ENCODE measurements at regions not wholly inside any gene's neighbourhood (a gene's known extent, or its start where the extent isn't known, plus 50 kb on each side); places are given as distances from the start of the nearest gene placed in this dataset.
"Not testable (repeated sequence)": the region's sequence is repeated elsewhere in the genome, so short reads cannot be mapped to it uniquely, and the experiment has no call there.

- DNase-seq (ENCODE audit: low spot score); H3K9me3 Mint-ChIP-seq; H3K27ac Mint-ChIP-seq; H3K4me1 Mint-ChIP-seq (ENCODE audit: low read depth); intact Hi-C loops (cut with micrococcal nuclease); H3K27me3 Mint-ChIP-seq (ENCODE audit: low read depth); H3K36me3 Mint-ChIP-seq (ENCODE audit: low read depth); H3K4me3 Mint-ChIP-seq (ENCODE audit: low read depth): not testable (repeated sequence)
Observed at GRCh38 chr9:61628951-61629350, 439.1 kb downstream of the SPATA31A7 start.

- Mint-ChIP-seq H3K4me3 (ENCODE audit: low read depth) (no peak overlapping the region), H3K27ac (no peak overlapping the region), H3K27me3 (ENCODE audit: low read depth) (no peaks in the 10 kb centered on the region), H3K9me3 (no peaks in the 10 kb centered on the region), H3K36me3 (ENCODE audit: low read depth) (no peaks in the 10 kb centered on the region), H3K4me1 (ENCODE audit: low read depth) (no peaks in the 10 kb centered on the region)
- intact Hi-C loops (cut with micrococcal nuclease) = no loop called here
- no peak for DNase-seq (ENCODE audit: low spot score)
Observed at GRCh38 chr9:61634192-61634591, 444.4 kb downstream of the SPATA31A7 start.

- H3K36me3 Mint-ChIP-seq (ENCODE audit: low read depth); H3K27ac Mint-ChIP-seq; H3K4me3 Mint-ChIP-seq (ENCODE audit: low read depth); H3K4me1 Mint-ChIP-seq (ENCODE audit: low read depth); DNase-seq (ENCODE audit: low spot score); intact Hi-C loops (cut with micrococcal nuclease); H3K27me3 Mint-ChIP-seq (ENCODE audit: low read depth): not testable (repeated sequence)
- H3K9me3 Mint-ChIP-seq = peaks cover 19% of the 10 kb centered on the region
Observed at GRCh38 chr9:61664232-61664631, 474.4 kb downstream of the SPATA31A7 start.

GRCh38 chr9:61665330-61665751 lies 475.5 kb downstream of the SPATA31A7 start:
- Mint-ChIP-seq H3K36me3 (ENCODE audit: low read depth) (peaks cover 4% of the 10 kb centered on the region), H3K27me3 (ENCODE audit: low read depth) (no peaks in the 10 kb centered on the region), H3K4me3 (ENCODE audit: low read depth) (no peak overlapping the region), H3K27ac (no peak overlapping the region), H3K4me1 (ENCODE audit: low read depth) (no peaks in the 10 kb centered on the region), H3K9me3 (peaks cover 26% of the 10 kb centered on the region)
- intact Hi-C loops (cut with micrococcal nuclease) = no loop called here
- no peak for DNase-seq (ENCODE audit: low spot score)

- Mint-ChIP-seq H3K9me3 (peaks cover 30% of the 10 kb centered on the region), H3K4me3 (ENCODE audit: low read depth) (no peak overlapping the region)
- no peak for DNase-seq (ENCODE audit: low spot score)
Observed at GRCh38 chr9:61665829-61666228, 476.0 kb downstream of the SPATA31A7 start.

GRCh38 chr9:61666310-61666709 lies 476.5 kb downstream of the SPATA31A7 start:
- Mint-ChIP-seq H3K27me3 (ENCODE audit: low read depth) (no peaks in the 10 kb centered on the region), H3K27ac (no peak overlapping the region), H3K9me3 (peaks cover 35% of the 10 kb centered on the region), H3K4me1 (ENCODE audit: low read depth) (no peaks in the 10 kb centered on the region), H3K36me3 (ENCODE audit: low read depth) (peaks cover 7% of the 10 kb centered on the region), H3K4me3 (ENCODE audit: low read depth) (no peak overlapping the region)
- DNase-seq (ENCODE audit: low spot score) = no peak
- intact Hi-C loops (cut with micrococcal nuclease) = no loop called here

More at GRCh38 chr9:61665829-61666228, 476.0 kb downstream of the SPATA31A7 start:
- H3K36me3 Mint-ChIP-seq (ENCODE audit: low read depth) = peaks cover 5% of the 10 kb centered on the region
- no peak overlapping the region for H3K27ac Mint-ChIP-seq
- intact Hi-C loops (cut with micrococcal nuclease) = no loop called here
- no peaks in the 10 kb centered on the region for H3K27me3 Mint-ChIP-seq (ENCODE audit: low read depth)
- H3K4me1 Mint-ChIP-seq (ENCODE audit: low read depth) = no peaks in the 10 kb centered on the region

GRCh38 chr9:61666849-61667371 lies 477.1 kb downstream of the SPATA31A7 start:
- Mint-ChIP-seq H3K27me3 (ENCODE audit: low read depth) (no peaks in the 10 kb centered on the region), H3K4me3 (ENCODE audit: low read depth) (no peak overlapping the region), H3K27ac (no peak overlapping the region), H3K9me3 (peaks cover 39% of the 10 kb centered on the region), H3K36me3 (ENCODE audit: low read depth) (peaks cover 7% of the 10 kb centered on the region), H3K4me1 (ENCODE audit: low read depth) (no peaks in the 10 kb centered on the region)
- intact Hi-C loops (cut with micrococcal nuclease) = no loop called here
- no peak for DNase-seq (ENCODE audit: low spot score)

- no peak for DNase-seq (ENCODE audit: low spot score)
Observed at GRCh38 chr9:61667559-61668121, 477.8 kb downstream of the SPATA31A7 start.

GRCh38 chr9:61668201-61668600 lies 478.4 kb downstream of the SPATA31A7 start:
- H3K4me1 Mint-ChIP-seq (ENCODE audit: low read depth); H3K27ac Mint-ChIP-seq; H3K27me3 Mint-ChIP-seq (ENCODE audit: low read depth); DNase-seq (ENCODE audit: low spot score); H3K36me3 Mint-ChIP-seq (ENCODE audit: low read depth); intact Hi-C loops (cut with micrococcal nuclease); H3K4me3 Mint-ChIP-seq (ENCODE audit: low read depth): not testable (repeated sequence)
- H3K9me3 Mint-ChIP-seq = peaks cover 49% of the 10 kb centered on the region

More at GRCh38 chr9:61667559-61668121, 477.8 kb downstream of the SPATA31A7 start:
- H3K27me3 Mint-ChIP-seq (ENCODE audit: low read depth) = no peaks in the 10 kb centered on the region
- peaks cover 45% of the 10 kb centered on the region for H3K9me3 Mint-ChIP-seq
- H3K4me3 Mint-ChIP-seq (ENCODE audit: low read depth) = no peak overlapping the region
- H3K27ac Mint-ChIP-seq = no peak overlapping the region
- no peaks in the 10 kb centered on the region for H3K4me1 Mint-ChIP-seq (ENCODE audit: low read depth)
- peaks cover 7% of the 10 kb centered on the region for H3K36me3 Mint-ChIP-seq (ENCODE audit: low read depth)
- intact Hi-C loops (cut with micrococcal nuclease) = no loop called here

- Mint-ChIP-seq H3K27ac (no peak overlapping the region), H3K9me3 (peaks cover 54% of the 10 kb centered on the region), H3K36me3 (ENCODE audit: low read depth) (peaks cover 7% of the 10 kb centered on the region), H3K27me3 (ENCODE audit: low read depth) (no peaks in the 10 kb centered on the region), H3K4me1 (ENCODE audit: low read depth) (no peaks in the 10 kb centered on the region), H3K4me3 (ENCODE audit: low read depth) (no peak overlapping the region)
- no peak for DNase-seq (ENCODE audit: low spot score)
- intact Hi-C loops (cut with micrococcal nuclease) = no loop called here
Observed at GRCh38 chr9:61668846-61669245, 479.0 kb downstream of the SPATA31A7 start.

GRCh38 chr9:61669352-61669751 lies 479.5 kb downstream of the SPATA31A7 start:
- H3K4me1 Mint-ChIP-seq (ENCODE audit: low read depth) = no peaks in the 10 kb centered on the region
- intact Hi-C loops (cut with micrococcal nuclease) = no loop called here
- H3K4me3 Mint-ChIP-seq (ENCODE audit: low read depth) = no peak overlapping the region
- H3K27me3 Mint-ChIP-seq (ENCODE audit: low read depth) = no peaks in the 10 kb centered on the region
- DNase-seq (ENCODE audit: low spot score) = no peak
- peaks cover 54% of the 10 kb centered on the region for H3K9me3 Mint-ChIP-seq
- H3K36me3 Mint-ChIP-seq (ENCODE audit: low read depth) = peaks cover 7% of the 10 kb centered on the region
- H3K27ac Mint-ChIP-seq = no peak overlapping the region

- H3K4me3 Mint-ChIP-seq (ENCODE audit: low read depth); H3K36me3 Mint-ChIP-seq (ENCODE audit: low read depth); DNase-seq (ENCODE audit: low spot score); H3K27me3 Mint-ChIP-seq (ENCODE audit: low read depth); H3K27ac Mint-ChIP-seq; intact Hi-C loops (cut with micrococcal nuclease); H3K4me1 Mint-ChIP-seq (ENCODE audit: low read depth): not testable (repeated sequence)
- peaks cover 55% of the 10 kb centered on the region for H3K9me3 Mint-ChIP-seq
Observed at GRCh38 chr9:61669831-61670505, 480.1 kb downstream of the SPATA31A7 start.

GRCh38 chr9:61670616-61671015 lies 480.8 kb downstream of the SPATA31A7 start:
- Mint-ChIP-seq H3K9me3 (peaks cover 58% of the 10 kb centered on the region), H3K4me1 (ENCODE audit: low read depth) (no peaks in the 10 kb centered on the region), H3K27me3 (ENCODE audit: low read depth) (no peaks in the 10 kb centered on the region), H3K4me3 (ENCODE audit: low read depth) (no peak overlapping the region), H3K36me3 (ENCODE audit: low read depth) (peaks cover 7% of the 10 kb centered on the region), H3K27ac (no peak overlapping the region)
- intact Hi-C loops (cut with micrococcal nuclease) = no loop called here
- no peak for DNase-seq (ENCODE audit: low spot score)
